ENCODE measurements at regions not wholly inside any gene's neighbourhood (a gene's known extent, or its start where the extent isn't known, plus 50 kb on each side); places are given as distances from the start of the nearest gene placed in this dataset.

DNA sequence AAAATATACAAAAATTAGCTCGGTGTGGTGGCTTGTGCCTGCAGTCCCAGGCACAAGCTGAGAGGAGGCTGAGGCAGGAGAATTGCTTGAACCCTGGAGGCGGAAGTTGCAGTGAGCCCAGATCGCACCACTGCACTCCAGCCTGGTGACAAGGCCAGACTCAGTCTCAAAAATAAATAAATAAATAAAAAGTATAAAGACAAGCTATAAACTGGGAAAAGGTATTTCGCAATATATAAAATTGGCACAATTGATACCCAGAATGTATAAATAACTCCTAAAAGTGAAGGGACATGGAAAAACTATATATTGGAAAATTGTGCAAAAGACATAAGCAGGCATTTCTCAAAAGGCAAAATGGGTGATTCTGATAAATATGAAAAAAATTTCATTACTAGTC, 657.9 kb upstream of the SLC8A1 start:
- TF ChIP-seq, protein P1, sequence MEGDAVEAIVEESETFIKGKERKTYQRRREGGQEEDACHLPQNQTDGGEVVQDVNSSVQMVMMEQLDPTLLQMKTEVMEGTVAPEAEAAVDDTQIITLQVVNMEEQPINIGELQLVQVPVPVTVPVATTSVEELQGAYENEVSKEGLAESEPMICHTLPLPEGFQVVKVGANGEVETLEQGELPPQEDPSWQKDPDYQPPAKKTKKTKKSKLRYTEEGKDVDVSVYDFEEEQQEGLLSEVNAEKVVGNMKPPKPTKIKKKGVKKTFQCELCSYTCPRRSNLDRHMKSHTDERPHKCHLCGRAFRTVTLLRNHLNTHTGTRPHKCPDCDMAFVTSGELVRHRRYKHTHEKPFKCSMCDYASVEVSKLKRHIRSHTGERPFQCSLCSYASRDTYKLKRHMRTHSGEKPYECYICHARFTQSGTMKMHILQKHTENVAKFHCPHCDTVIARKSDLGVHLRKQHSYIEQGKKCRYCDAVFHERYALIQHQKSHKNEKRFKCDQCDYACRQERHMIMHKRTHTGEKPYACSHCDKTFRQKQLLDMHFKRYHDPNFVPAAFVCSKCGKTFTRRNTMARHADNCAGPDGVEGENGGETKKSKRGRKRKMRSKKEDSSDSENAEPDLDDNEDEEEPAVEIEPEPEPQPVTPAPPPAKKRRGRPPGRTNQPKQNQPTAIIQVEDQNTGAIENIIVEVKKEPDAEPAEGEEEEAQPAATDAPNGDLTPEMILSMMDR (conservative IDR thresholded peaks at IDR 0.05), result no peak
- no peak overlapping the region for H3K27ac ChIP-seq

DNA sequence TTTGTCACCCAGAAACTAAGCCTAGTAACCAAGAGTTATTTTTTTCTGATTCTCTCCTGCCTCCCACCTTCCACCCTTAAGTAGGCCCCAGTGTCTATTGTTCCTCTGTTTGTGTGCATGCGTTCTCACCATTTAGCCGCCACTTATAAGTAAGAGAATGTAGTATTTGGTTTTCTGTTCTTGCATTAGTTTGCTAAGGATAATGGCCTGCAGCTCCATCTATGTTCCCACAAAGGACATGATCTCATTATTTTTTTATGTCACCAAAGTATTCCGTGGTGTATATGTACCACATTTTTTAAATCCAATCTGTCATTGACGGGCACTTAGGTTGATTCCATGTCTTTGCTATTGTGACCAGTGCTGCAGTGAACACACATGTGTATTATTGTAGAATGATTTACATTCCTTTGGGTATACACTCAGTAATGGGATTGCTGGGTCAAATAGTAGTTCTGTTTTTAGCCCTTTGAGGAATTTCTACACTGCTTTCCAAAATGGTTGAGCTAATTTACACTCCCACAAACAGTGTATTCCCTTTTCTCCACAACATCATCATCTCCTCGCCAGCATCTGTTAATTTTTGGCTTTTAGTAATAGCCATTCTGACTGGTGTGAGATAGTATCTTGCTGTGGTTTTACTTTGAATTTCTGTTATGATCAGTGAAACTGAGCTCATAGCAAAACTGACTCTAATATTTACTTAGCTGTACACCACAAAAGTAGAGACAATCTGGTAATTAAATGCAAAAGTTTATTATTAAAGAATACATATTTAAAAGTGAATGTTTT, 660.1 kb upstream of the SLC8A1 start:
- H3K27ac ChIP-seq, result no peak overlapping the region
- TF ChIP-seq, protein P1 (conservative IDR thresholded peaks at IDR 0.05), result no peak

DNA sequence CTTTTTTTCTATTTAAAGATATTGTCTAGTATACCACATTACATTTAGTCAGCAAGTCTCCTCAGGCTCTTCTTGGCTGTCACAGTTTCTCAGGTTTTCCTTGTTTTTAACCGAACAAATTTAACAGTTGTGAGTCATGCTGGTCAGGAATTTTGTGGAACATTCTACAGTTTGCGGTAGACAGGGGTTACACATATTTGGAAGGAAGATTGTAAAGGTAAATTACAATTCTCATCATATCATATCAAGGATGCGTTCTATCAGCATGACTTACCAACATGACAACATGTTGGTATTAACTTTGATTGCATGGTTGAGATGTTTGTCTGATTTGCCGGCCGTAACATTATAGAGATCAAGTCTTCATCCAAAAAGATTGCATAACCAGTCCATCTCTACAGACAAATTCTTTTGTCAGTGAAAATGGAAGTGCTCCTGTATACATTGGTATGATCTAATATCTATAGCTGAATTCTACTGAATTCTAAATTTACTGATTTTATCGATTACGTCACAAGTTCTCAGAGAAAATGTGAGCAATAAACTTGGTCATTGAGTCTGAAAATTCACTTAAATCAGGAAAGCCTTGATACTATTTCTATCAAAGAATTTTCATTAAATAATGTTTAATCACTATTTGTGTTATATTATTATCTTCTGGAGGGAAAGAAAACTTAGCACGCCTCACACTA, 664.4 kb upstream of the SLC8A1 start:
- no peak overlapping the region for H3K27ac ChIP-seq
- TF ChIP-seq, protein P1 (conservative IDR thresholded peaks at IDR 0.05), result no peak

DNA sequence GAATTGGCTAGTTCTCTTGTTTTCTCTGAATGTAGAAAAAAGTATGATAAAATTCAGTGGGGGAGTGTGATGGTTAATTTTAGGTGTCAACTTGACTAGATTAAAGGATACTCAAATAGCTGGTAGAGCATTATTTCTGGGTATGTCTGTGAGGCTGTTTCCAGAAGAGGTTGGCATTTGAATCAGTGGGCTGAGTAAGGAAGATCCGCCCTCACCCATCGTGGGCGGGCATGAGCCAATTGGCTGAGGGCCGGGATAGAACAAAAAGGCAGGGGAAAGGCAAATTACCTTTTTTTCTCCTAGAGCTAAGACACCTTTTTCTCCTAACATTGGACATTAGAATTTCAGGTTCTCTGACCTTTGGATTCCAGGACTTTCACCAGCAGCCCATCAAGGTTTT, 667.6 kb upstream of the SLC8A1 start:
- no peak overlapping the region for H3K27ac ChIP-seq
- TF ChIP-seq, protein P1 (conservative IDR thresholded peaks at IDR 0.05), result no peak

DNA sequence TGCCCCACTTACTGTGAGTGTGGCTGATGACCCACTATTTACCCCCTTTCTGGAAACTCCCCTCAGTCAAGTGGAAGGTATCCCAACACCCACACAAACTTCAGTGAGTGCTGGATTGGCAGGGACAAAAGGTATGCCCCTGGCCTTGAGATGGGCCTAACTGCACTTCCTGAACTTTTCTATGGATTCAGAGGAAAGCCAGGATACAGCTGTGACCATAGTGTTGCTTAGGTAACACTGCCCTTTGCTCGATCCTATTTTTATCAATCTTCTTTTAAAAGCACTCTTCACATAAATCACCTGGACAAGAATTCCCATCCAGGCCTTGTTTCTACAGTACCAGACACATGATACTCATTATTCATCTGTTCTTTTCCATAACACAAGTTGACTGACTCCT, 671.5 kb upstream of the SLC8A1 start:
- no peak overlapping the region for H3K27ac ChIP-seq
- TF ChIP-seq, protein P1 (conservative IDR thresholded peaks at IDR 0.05), result no peak

DNA sequence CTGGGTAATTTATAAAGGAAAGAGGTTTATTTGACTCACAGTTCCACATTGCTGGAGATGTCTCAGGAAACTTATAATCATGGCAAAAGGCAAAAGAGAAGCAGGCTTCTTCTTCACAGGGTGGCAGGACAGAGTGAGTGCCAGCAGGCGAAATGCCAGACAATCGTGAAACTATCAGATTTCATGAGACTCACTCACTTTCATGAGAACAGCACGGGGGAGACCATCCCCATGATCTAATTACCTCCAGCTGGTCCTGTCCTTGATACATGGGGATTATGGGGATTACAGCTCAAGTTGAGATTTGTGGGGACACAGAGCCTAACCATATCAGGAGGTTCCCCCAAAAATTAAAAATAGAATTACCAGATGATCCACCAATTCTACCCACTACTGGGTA, 675.5 kb upstream of the SLC8A1 start:
- H3K27ac ChIP-seq, result no peak overlapping the region
- TF ChIP-seq, protein P1 (conservative IDR thresholded peaks at IDR 0.05), result no peak

DNA sequence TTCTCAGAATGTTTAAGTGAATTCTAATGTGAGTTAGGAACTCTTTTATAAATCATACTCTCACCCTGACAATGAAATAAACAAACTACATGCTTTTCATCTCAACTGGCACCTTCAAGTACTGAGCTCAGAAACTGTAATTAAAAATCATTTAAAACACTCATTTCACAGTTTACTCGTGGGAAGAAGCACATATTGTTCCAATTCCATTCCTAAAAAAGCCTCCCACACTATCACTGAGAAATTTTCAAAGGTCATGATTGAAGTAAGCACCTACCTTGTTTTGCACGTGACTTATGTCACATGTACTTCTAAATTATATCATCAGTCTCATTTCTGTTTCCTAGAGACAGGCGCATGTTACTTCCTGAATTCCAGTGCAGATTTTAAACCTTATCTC, 678.1 kb upstream of the SLC8A1 start:
- TF ChIP-seq, protein P1 (conservative IDR thresholded peaks at IDR 0.05), result no peak
- H3K27ac ChIP-seq, result no peak overlapping the region

Data from VCaP (cell line).